Endothelial cell of umbilical vein (primary cell): ENCODE measurements at regions not wholly inside any gene's neighbourhood (a gene's known extent, or its start where the extent isn't known, plus 50 kb on each side); places are given as distances from the start of the nearest gene placed in this dataset.

ENCODE experiments used
- BruUV-seq: library from RNA; stranded (reverse); fragments of 400-500 nt; replicated peaks from 2 replicates; lab custom pipeline; 2021; lab: Mats Ljungman, UMichigan
- CTCF ChIA-PET: fragments of 300-600, 350-600 bp; sonication (Branson Sonifier 250); formaldehyde crosslinking; loops from one replicate; lab custom pipeline; 2021; ENCODE audit warnings: antibody characterized with exemption, inconsistent platforms; lab: Charles Lee
- POLR2A ChIA-PET: fragments of 300-600, 350-600 bp; sonication (Branson Sonifier 250); formaldehyde crosslinking; loops from one replicate; lab custom pipeline; 2021; ENCODE audit warnings: antibody characterized with exemption, inconsistent platforms; lab: Charles Lee
- DNase-seq: peaks from one replicate; pipeline ENCODE4 v3.0.0-alpha.2; 2011; ENCODE audit warnings: low read depth, low spot score
- FAIRE-seq: peaks from 2 replicates; lab custom pipeline; 2011; peaks lifted over from hg19 to GRCh38; lab: Jason Lieb, UNC
- H2AFZ ChIP-seq: 2 replicates; pipeline ENCODE4 v1.6.0; 2012; ENCODE audit warnings: low read depth, low read length, control low read depth, inconsistent platforms
- H3K27ac ChIP-seq: 2 replicates; pipeline ENCODE4 v1.5.1; 2011; ENCODE audit warnings: low read depth, mild to moderate bottlenecking, control low read depth, low read length, moderate library complexity; ENCODE audit not compliant: insufficient read depth
- H3K27me3 ChIP-seq, 2 experiments: 2 replicates each; pipeline versions ENCODE4 v1.6.0 to v1.6.1; 2011; ENCODE audit warnings: low read length in 2 of 2, mixed read lengths in 1 of 2; ENCODE audit not compliant: control insufficient read depth in 2 of 2, insufficient read depth in 2 of 2
- H3K36me3 ChIP-seq, 2 experiments: 2 replicates in 1 of 2; 3 replicates in 1 of 2; pipeline ENCODE4 v1.5.1; 2011; ENCODE audit warnings: low read length in 2 of 2, mild to moderate bottlenecking in 1 of 2, moderate library complexity in 1 of 2; ENCODE audit not compliant: control insufficient read depth in 2 of 2, insufficient read depth in 2 of 2; ENCODE audit errors: extremely low read depth in 1 of 2
- H3K4me1 ChIP-seq: 3 replicates; pipeline ENCODE4 v1.5.1; 2011; ENCODE audit warnings: mild to moderate bottlenecking, low read length; ENCODE audit not compliant: control insufficient read depth, insufficient read depth; ENCODE audit errors: extremely low read depth
- H3K4me2 ChIP-seq: 2 replicates; pipeline ENCODE4 v1.6.1; 2011; ENCODE audit warnings: low read length, control low read depth, mixed read lengths; ENCODE audit not compliant: insufficient read depth
- H3K4me3 ChIP-seq, 3 experiments: fragments of 200-600 bp in 1 of 3; sonication (generic), shearing (Covaris generic) in 1 of 3; replicated peaks in 1 of 3; 2 replicates each; pipeline ENCODE4 v1.5.1; 2011 to 2016; ENCODE audit warnings: control low read depth in 3 of 3, low read length in 3 of 3, mild to moderate bottlenecking in 2 of 3, inconsistent platforms in 1 of 3, low read depth in 1 of 3, moderate library complexity in 1 of 3; ENCODE audit not compliant: insufficient read depth in 1 of 3
- H3K79me2 ChIP-seq: 2 replicates; pipeline ENCODE4 v1.6.0; 2012; ENCODE audit warnings: low read length, inconsistent platforms; ENCODE audit not compliant: control insufficient read depth, insufficient read depth
- H3K9ac ChIP-seq: replicated peaks from 2 replicates; pipeline ENCODE3; 2011; ENCODE audit warnings: low read length, control low read depth; ENCODE audit not compliant: insufficient read depth; ENCODE audit errors: extremely low read depth
- H3K9me1 ChIP-seq: replicated peaks from 3 replicates; pipeline ENCODE4 v1.6.0; 2011; ENCODE audit warnings: mild to moderate bottlenecking, low read length; ENCODE audit not compliant: control insufficient read depth, insufficient read depth; ENCODE audit errors: extremely low read depth
- H3K9me3 ChIP-seq: replicated peaks from 2 replicates; pipeline ENCODE4 v1.5.1; 2012; ENCODE audit warnings: low read length, inconsistent platforms; ENCODE audit not compliant: control insufficient read depth, insufficient read depth
- H4K20me1 ChIP-seq: replicated peaks from 2 replicates; pipeline ENCODE3; 2011; ENCODE audit warnings: mild to moderate bottlenecking, low read length; ENCODE audit not compliant: control insufficient read depth, insufficient read depth; ENCODE audit errors: extremely low read depth
- EZH2 ChIP-seq: IDR thresholded peaks from 2 replicates; pipeline ENCODE4 v1.6.1; 2012; ENCODE audit warnings: borderline replicate concordance, low read depth, mild to moderate bottlenecking, moderate library complexity, low read length, inconsistent platforms; ENCODE audit not compliant: severe bottlenecking
- FOS ChIP-seq: IDR thresholded peaks from 2 replicates; pipeline ENCODE4 v1.6.1; 2011; ENCODE audit warnings: mild to moderate bottlenecking, low read length, moderate library complexity, borderline replicate concordance; ENCODE audit not compliant: insufficient read depth
- GATA2 ChIP-seq: IDR thresholded peaks from 2 replicates; pipeline ENCODE4 v1.7.0; 2011; ENCODE audit warnings: low read depth, mild to moderate bottlenecking, moderate library complexity, mixed read lengths, low read length; ENCODE audit not compliant: insufficient read length, insufficient read depth
- JUN ChIP-seq: IDR thresholded peaks from 2 replicates; pipeline ENCODE4 v1.6.1; 2011; ENCODE audit warnings: borderline replicate concordance, low read depth; ENCODE audit not compliant: insufficient read length, insufficient read depth
- MYC ChIP-seq: IDR thresholded peaks from one replicate; pipeline ENCODE4 v1.6.1; 2011; ENCODE audit warnings: mild to moderate bottlenecking, low read depth, low read length
- POLR2A ChIP-seq: IDR thresholded peaks from 2 replicates; pipeline ENCODE4 v1.6.1; 2012; ENCODE audit warnings: low read depth, mild to moderate bottlenecking, control low read depth, low read length
- POLR2AphosphoS5 ChIP-seq: IDR thresholded peaks from 2 replicates; pipeline ENCODE4 v1.6.1; 2012; ENCODE audit warnings: low read depth, mild to moderate bottlenecking, control low read depth, low read length, moderate library complexity; ENCODE audit not compliant: insufficient read depth
- dilution Hi-C: fragments of 300-500 bp; cut with MboI; formaldehyde crosslinking; loops from one replicate; pipeline ENCODE4 v1.15.0; 2019; ENCODE audit warnings: low sequenced_read_pairs; ENCODE audit not compliant: extremely low pct_ligation_motif_present
- intact Hi-C: fragments of 100-400 bp; cut with micrococcal nuclease; formaldehyde crosslinking; loops from one replicate; pipeline ENCODE4 v1.10.0; 2022

- Histone ChIP-seq H3K4me2 (no peak overlapping the region), H3K4me1 (no peaks in the 10 kb centered on the region), H3K4me3 (no peak overlapping the region), H3K9me3 (peaks cover 5% of the 10 kb centered on the region), H4K20me1 (no peaks in the 10 kb centered on the region), H3K27ac (no peak overlapping the region), H2AFZ (no peak overlapping the region), H3K79me2 (no peaks in the 10 kb centered on the region), H3K9me1 (no peaks in the 10 kb centered on the region), H3K27me3 (no peaks in the 10 kb centered on the region), H3K36me3 (no peaks in the 10 kb centered on the region), H3K9ac (no peak overlapping the region)
- dilution Hi-C loops (no loop called here), intact Hi-C loops (no loop called here)
- DNase-seq = no peak
- no peak for FAIRE-seq
- BruUV-seq = no TSS peak
- POLR2A ChIA-PET = no interaction called here
- no peak for TF ChIP-seq POLR2AphosphoS5
- no peak for TF ChIP-seq GATA2
- TF ChIP-seq POLR2A = no peak
- no peak for TF ChIP-seq MYC
- TF ChIP-seq EZH2 = no peak
- CTCF ChIA-PET = no interaction called here
Measured at GRCh38 chr2:16375351-16375750, 290.3 kb downstream of the CYRIA start.

GRCh38 chr2:16374671-16375070 lies 291.0 kb downstream of the CYRIA start:
- dilution Hi-C loops = no loop called here

More at GRCh38 chr2:16374671-16375070, 291.0 kb downstream of the CYRIA start:
- Histone ChIP-seq H3K36me3 (no peaks in the 10 kb centered on the region), H3K9me3 (peaks cover 5% of the 10 kb centered on the region), H3K27me3 (no peaks in the 10 kb centered on the region), H3K4me2 (no peak overlapping the region), H3K79me2 (no peaks in the 10 kb centered on the region), H3K4me1 (no peaks in the 10 kb centered on the region), H3K9ac (no peak overlapping the region), H3K9me1 (no peaks in the 10 kb centered on the region), H3K4me3 (no peak overlapping the region), H3K27ac (no peak overlapping the region), H2AFZ (no peak overlapping the region), H4K20me1 (no peaks in the 10 kb centered on the region)
- TF ChIP-seq POLR2AphosphoS5 = no peak
- no peak for TF ChIP-seq GATA2
- no peak for TF ChIP-seq JUN
- TF ChIP-seq FOS = no peak
- TF ChIP-seq EZH2 = no peak
- BruUV-seq = no TSS peak
- no peak for FAIRE-seq
- DNase-seq = no peak
- intact Hi-C loops = no loop called here
- POLR2A ChIA-PET = no interaction called here
- CTCF ChIA-PET = no interaction called here
